Hepatocyte (in vitro differentiated cells): ENCODE measurements at regions not wholly inside any gene's neighbourhood (a gene's known extent, or its start where the extent isn't known, plus 50 kb on each side); places are given as distances from the start of the nearest gene placed in this dataset.

Experiments used
- CTCF ChIP-seq: fragments of 200-600 bp; sonication (generic); IDR thresholded peaks from 2 replicates; pipeline ENCODE4 v1.5.1; 2016; ENCODE audit warnings: antibody characterized with exemption, mild to moderate bottlenecking; ENCODE audit not compliant: poor library complexity
- EZH2 ChIP-seq: fragments of 200-600 bp; sonication (generic); IDR thresholded peaks from 2 replicates; pipeline ENCODE4 v1.6.1; 2016; ENCODE audit warnings: antibody characterized with exemption, mild to moderate bottlenecking, borderline replicate concordance

- TF ChIP-seq CTCF (no peak), EZH2 (no peak)
Measured at GRCh38 chr17:34736611-34737010, 157.2 kb downstream of the TMEM132E start.
